HPDE6-E6E7 (cell line): ENCODE measurements at regions not wholly inside any gene's neighbourhood (a gene's known extent, or its start where the extent isn't known, plus 50 kb on each side); places are given as distances from the start of the nearest gene placed in this dataset.
"Not testable (repeated sequence)": the region's sequence is repeated elsewhere in the genome, so short reads cannot be mapped to it uniquely, and the experiment has no call there.

Source experiments
- DNase-seq: peaks from one replicate; pipeline ENCODE4 v3.0.0; 2011; ENCODE audit warnings: missing footprints; ENCODE audit errors: extremely low spot score

DNA sequence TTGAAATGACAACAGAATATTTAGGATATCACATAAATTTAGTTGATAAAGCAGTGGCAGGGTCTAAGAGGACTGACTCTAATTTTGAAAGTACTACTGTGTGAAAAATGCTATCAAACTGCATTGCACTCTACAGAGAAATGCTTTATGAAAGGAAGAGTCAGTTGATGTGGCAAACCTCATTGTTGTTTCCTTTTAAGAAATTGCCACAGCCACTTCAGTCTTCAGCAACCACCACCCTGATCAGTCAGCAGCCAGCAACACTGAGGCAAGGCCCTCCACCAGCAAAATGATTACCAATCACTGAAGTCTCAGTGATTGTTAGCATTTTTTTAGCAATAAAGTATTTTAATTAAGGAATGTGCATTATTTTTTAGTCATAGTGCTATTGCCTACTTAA lies 488.7 kb upstream of the SLC39A10 start:
- no peak for DNase-seq

DNA sequence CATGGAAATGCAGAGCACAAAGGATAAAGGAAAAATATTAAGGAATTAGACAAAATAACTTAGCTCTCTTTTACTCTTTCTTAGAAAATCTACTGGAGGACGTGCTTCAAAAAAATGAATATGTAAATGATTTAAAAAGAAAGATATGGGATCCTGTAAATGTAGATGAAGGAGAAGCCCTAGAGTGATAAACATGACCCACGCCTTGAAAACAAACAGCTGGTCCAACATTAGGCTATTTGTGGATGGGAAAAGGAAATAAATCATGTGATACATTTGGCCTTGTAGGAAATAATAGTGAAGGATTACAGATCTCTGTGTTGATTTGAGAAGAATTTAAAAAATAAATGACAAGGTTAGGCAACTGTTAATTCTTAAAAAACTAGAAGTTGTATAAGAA lies 492.1 kb upstream of the SLC39A10 start:
- DNase-seq: no peak

DNA sequence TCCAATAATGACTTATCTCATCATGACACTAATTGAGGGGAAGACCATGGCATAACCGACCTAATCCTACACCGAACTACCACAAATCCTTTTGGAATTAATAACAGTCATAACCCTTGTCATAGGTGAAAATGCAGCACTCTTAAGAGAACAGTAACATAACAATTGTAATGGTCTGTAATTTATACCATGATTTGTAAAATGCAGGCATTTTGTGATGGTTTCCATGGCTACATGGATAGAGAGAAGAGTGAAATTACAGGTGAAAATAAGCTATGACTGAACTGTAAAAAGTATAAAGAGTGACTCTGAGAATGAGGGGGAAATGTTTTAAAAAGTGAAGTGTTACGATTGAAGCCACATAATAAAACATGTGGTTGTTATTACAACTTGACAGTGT lies 494.1 kb upstream of the SLC39A10 start:
- DNase-seq: no peak

DNA sequence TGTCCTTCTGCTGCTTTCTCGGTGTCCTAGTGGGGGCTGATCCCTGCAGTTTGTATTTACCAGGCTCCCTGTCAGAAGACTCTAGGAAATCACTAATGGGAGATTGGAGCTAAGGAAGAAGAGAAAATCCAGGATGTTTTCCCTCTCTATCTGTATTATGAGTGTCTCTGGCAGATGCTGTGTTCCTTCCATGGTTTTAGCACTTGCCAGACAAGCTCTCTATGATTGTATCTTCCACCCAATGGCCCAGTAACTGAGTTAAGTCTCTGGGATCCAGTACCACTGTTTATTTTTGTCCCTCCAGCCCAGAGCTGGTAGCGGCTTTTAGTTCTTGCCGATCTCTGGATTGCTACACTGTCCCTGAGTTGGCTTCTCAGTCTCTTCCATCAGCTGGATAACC lies 494.8 kb upstream of the SLC39A10 start:
- DNase-seq: no peak

DNA sequence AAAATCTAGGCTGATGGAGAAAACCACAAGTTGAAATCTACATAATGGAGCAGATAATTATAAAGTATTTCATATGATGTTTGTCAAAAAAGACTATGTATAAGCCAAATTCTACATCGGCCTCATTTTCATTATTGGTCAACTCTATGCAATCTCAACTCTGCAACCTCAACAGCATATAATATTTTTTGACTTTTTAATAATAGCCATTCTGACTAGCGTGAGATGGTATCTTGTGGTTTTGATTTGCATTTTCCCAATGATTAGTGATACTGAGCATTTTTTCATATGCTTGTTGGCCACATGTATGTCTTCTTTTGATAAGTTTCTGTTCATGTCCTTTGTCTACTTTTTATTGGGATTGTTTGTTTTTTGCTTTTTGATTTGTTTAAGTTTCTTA lies 496.1 kb upstream of the SLC39A10 start:
- DNase-seq: no peak

DNA sequence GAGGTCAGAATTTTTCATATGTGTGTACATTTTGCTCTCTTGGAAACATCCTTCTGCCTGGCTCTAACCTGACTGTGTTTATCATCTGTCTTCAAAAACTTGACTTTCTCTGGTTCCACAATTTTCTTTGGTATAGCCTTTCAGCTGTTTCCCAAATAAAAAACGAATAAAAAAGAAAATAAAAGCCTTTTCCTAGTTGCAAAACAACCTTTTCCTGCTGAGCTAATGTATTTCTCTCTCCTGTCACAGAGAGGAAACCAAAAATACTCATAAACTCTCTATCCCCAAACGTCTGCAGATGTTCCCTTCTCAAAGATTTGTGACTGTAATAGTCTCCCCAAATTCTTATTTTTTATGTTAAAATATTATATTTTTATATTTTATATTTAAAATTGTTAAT lies 505.3 kb upstream of the SLC39A10 start:
- DNase-seq: no peak

DNA sequence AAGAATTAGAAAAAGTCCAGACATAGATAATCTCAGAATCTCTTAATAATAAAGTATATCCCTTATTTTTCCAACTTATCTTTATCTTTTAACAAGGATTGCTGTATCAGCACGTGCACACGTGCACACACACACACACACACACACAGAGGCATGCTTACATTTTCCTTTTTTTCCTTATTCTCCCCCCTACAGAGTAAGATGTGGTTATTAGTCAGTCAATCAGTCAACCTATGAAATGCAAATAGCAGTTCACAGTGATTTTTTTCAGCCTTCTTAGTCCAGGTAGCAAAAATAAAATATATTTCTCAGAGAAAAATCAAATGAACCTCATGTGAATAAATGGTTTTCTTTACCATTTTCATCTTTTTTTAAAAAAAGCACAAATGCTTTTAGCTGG lies 506.2 kb upstream of the SLC39A10 start:
- DNase-seq: no peak

DNA sequence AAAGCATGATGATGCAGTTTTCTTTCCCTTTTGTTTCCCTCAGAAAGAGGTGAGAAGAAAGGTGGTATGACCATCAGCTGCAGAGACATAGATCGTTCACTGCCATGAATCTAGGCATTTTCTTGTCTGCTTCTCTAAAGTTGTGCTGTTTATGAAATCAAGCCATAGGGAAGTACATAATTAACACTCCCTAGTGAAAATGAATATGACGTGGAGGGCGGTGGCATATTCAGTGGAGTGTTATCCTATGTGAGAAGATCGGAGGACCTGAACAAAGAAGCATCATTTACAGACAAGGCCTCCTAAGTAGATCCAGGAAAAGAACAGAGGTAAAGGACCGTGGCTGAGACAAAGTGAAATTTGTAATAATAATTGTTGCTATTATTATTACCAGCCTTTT lies 509.0 kb upstream of the SLC39A10 start:
- no peak for DNase-seq

DNA sequence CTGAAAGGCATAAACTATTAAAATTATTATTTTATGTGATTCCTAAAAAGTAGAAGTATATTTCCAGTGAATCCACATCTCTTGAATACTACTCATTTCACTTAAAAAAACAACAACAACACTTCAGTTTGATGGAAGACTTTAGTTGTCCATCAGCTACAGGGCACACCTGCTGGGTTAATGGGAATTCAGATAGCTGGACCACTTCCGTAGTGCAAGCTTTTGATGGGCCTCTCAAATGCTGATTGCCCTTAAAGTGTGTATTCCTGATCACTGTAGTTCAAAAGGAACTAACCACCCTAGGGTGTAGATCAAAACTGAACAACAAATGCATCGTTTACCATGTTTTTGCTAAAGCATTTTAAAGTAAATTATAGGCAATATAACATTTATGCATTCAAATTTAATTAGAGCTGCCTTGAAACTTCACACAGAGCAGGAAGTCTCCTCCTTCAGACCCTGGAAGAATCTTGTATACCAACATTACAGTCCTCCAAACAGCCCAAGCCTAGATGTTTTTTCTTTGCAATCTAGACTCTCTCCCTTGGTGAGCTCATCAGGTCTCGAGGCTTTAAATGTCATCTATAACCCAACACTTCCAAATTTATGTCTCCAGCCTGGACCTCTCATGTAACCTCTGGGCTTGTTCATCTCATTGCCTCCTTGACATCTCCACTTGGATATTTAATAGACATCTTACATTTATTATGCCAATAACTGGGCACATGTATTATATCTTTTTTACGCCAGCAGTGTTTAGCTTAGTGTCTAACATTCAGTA lies 510.1 kb upstream of the SLC39A10 start:
- no peak for DNase-seq

DNA sequence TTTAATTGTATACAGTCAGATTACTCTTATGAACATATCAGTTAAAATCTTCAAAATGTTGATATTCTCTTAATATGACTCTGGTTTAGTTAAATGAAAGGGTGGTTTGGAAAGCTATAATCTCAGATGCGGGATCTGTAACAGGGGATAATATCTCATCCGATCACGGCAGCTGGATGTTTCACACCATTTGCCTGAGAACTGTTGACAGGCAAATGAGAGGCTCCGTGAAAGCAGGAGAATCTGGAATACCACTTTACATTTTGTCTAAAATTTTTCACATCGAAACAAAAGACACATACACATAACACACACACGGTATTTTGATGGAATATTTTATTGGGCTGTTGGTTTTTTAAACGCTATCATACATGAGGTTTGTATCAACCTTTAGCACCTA lies 518.6 kb upstream of the SLC39A10 start:
- DNase-seq: no peak

DNA sequence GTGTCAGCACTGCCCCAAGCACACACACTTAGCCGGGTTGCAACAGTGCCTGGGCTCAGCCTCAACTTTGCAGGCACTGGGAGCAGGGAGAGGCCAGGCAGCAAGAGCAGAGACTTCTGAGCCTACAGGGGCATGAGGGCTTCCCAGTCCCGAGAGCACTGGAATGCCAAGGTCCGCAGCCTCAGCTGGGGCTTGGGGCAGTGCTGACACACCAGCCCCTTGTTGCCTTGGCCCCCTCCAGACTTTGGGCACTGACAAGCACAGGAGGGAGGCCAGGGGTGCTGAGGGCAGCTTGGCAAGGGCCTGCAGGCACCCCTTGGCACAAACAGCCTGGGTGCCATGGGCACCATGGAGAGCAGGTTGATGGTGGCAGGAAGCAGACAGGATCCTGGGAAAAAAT lies 531.1 kb upstream of the SLC39A10 start:
- DNase-seq: not testable (repeated sequence)

DNA sequence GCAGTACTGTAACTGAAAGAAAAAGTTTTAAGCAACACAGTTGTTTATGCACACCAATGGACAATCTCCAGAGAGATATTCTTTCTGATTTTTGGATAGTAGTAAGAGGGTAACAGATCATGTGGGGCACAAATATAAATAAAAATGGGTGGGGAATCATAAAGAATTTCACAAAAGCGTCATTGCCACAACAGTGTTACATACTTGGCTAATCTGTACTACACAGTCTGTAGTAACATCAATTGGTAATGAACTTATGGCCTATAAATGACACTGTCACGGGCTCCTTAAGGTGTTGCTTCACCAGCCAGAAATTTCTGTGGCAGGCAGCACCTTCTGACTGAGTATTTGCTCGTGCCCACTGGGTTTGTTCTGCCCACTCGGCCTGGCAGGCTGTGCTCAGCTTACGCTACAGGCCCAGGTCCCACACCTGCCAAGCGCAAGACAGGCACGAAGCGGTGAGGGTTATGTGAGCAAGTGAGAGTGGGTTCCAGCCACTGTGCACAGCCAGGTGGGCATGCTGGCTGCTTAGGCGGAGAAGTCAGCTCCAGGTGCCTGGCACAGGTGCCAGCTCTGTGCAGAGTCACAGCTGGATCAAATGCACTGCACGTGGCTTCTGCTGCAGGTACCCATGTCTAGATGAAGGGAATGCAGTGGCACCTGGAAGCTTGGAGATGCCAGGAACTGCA lies 532.5 kb upstream of the SLC39A10 start:
- no peak for DNase-seq

DNA sequence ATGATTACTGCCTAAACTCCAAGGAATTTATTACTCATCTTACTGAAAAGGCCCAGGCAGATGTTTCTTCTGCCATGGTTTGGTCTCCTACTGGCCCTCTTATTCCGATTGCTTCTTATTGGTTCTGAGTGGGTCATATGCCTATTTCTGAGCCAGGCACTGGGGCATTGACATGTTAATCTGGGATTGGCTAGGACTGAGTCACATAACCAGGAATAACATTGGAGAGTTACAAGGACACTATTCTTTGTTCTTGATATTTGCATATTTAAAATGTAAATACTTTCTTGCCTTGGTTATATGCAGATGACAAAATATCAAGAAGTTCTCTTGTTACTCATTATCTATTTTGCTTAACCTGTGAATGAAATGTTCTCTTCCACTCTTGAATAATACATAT lies 534.4 kb upstream of the SLC39A10 start:
- DNase-seq: no peak

DNA sequence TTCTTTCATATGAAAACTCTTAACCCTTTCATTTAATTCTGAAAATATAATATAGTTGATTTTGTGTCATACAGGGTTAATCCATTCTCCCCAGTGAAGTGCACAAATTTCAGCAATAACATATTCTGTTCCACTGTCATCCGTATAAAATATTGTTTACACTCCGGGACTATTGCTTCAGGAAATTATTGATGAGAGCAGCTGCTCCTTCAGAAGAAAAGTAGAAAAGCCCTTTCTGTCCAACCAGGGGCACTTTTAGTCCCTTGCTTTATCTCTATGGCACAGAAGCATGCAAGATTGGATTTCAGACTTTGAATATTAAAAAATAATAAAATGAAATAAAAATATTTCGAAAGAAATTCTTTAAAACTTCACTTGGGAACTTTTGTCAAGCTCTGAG lies 535.7 kb upstream of the SLC39A10 start:
- DNase-seq: no peak

DNA sequence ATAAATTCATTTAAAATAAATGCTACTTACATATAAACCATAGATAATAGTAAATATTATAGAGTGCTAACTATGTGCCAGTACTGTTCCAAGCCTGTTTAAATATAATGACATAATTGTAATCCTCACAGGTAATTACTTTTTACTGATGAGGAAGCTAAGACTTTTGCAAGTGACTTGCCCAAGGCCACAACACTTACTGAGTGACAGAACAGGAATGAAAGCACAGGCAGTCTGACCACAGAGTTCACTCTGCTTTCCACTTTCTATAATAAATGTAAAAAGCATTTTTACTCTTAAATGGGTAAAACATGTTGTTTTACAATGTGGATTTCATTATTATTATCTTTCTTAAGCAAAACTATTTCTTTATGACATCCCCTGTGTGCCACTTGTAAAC lies 537.8 kb upstream of the SLC39A10 start:
- no peak for DNase-seq

DNA sequence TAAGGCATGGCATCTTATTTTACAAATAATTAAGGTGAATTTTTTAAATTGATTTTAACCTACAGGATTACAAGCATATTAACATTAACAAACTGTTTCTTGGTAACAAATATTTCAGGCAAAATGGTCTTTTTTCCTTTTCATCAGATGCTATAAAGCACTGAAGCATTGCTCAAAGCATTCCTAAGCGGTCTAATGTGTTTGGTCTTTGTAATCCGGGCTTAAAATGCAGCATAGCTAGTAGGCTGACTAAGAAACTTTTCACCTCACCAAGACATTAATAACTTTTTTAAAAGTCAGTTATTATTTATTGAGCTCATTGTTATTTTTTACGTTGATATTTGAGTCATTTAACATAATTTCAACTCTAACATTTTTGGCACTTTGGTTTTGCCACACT lies 538.8 kb upstream of the SLC39A10 start:
- no peak for DNase-seq

DNA sequence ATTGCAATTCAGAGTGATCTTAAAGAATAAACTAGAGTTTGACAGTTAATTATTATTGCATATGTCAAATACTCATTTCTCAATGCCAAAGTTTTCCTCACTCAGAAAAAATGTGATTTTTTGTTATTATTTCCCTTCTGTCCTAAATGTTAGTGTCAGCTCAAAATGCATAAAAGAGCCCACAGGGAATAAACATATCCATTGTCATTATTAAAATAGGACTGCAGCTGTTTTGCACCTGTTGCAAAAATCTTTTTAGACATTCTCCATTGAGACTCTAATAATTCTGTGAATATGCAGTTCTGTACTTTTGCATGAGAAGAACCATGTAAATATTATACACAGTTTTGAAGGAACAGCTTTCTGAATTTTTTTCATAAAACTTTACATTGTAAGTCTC lies 540.0 kb upstream of the SLC39A10 start:
- DNase-seq: no peak

DNA sequence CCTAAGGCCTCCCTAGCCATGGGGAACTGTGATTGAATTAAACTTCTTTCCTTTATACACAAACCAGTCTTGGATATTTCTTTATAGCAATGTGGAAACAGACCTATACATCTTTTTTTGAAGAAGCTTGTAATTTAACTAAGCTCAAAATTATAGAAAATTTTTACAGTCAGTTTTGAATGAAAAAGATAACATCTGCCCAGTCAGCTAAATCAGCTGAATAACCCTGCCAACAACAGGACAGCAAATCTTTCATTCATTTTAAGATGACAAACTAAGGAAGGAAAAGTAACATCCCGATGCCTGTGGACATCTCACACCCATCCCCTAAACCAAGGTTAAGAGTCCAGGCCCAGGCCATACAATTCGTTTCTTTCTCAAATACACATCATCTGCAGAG lies 541.3 kb upstream of the SLC39A10 start:
- no peak for DNase-seq

DNA sequence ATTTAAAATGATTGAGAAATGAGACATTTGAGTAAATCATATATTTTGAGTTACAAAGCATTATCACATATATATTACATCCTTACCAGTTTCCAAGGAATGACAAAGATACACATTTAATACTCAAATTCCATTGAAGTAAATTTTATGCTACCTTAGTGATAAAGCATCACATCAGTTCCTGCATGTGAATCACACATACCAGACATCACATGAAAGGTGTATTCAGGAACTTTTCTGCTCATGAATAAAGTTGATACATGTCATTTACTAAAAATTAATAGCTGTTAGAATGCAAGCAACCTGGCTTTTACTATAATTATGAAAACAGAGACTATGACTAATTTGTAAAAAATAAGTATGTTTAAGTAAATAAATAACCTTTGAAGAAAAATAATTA lies 548.8 kb upstream of the SLC39A10 start:
- DNase-seq: no peak

DNA sequence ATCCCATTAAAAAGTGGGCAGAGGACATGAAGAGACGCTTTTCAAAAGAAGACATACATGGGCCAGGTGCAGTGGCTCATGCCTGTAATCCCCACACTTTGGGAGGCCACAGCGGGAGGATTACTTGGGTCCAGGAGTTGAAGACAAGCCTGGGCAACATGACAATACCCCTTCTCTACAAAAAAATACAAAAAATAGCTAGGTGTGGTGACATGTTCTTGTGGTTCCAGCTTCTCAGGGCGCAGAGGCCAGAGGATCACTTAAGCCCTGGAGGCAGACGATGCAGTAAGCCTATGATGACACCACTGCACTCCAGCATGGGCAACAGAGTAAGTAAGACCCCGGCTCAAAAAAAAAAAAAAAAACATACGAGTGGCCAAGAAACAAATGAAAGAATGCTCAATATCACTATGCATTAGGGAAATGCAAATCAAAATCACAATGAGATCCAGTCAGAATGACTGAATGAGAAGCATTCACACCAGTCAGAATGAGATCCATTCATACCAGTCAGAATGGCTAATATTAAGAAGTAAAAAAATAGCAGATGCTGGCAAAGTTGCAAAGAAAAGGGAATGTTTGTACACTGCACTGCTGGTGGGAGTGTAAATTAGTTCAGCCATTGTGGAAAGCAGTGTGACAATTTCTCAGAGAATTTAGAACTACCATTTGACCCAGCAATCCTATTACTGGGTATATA lies 550.2 kb upstream of the SLC39A10 start:
- no peak for DNase-seq

DNA sequence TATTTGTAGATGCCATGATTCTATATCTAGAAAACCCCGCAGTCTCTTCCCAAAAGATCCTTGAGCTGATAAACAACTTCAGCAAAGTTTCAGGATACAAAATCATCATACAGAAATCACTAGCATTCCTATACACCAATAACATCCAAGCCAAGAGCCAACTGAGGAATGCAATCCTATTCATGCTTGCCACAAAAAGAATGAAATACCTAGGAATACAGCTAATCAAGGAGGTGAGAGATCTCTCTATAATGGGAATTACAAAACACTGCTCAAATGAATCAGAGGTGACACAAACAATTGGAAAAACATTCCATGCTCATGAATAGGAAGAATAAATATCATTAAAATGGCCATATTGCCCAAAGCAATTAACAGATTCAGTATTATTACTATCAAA lies 551.4 kb upstream of the SLC39A10 start:
- no peak for DNase-seq

DNA sequence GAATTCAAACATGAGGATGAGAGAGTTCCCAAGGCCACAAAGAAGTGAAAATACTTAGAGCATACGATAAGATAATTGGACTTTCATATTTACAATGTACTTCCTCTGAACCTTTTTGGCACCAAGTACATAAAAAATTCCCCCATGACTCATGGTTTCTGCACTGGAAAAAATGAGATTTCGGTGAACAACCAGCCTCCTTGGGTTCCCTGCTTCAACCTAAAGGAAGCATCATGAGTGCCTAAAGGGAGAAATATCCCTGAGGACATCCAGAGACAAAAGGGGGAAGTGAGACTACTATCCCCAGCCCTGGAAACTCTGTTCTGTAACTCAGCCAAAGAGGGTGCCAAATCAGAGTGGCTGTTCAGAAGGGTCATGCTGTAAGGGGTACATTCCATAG lies 562.7 kb upstream of the SLC39A10 start:
- no peak for DNase-seq

DNA sequence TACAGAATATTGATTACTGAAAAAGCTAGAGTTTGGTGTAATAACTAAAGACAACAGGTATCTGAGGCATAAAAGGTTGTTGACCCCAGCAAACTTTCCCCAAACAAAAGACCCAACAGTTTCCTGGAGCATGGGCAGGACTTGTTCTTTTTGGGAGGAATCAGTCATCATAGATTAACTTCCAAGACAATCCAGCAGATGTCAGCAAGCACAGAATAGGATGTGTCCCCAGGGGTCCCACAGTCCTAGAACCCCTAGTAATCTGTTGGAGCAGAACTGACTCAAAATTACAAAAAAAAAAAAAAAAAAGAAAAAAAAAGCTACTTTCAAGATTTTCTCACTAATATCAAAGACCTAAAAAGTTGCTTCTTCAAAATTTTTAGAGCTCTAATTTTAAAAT lies 564.7 kb upstream of the SLC39A10 start:
- DNase-seq: no peak
